AG08396 (cell line): ENCODE measurements at regions not wholly inside any gene's neighbourhood (a gene's known extent, or its start where the extent isn't known, plus 50 kb on each side); places are given as distances from the start of the nearest gene placed in this dataset.
"Not testable (repeated sequence)": the region's sequence is repeated elsewhere in the genome, so short reads cannot be mapped to it uniquely, and the experiment has no call there.

Experiments used
- DNase-seq: peaks from one replicate; pipeline ENCODE4 v3.0.0; 2012; ENCODE audit warnings: low spot score, mixed read lengths

- no peak for DNase-seq
These were observed 210.0 kb downstream of the HINT1 start for GRCh38 chr5:130955041-130955440.

- DNase-seq, result no peak
These were observed 210.7 kb downstream of the HINT1 start for GRCh38 chr5:130954336-130954735.

DNA sequence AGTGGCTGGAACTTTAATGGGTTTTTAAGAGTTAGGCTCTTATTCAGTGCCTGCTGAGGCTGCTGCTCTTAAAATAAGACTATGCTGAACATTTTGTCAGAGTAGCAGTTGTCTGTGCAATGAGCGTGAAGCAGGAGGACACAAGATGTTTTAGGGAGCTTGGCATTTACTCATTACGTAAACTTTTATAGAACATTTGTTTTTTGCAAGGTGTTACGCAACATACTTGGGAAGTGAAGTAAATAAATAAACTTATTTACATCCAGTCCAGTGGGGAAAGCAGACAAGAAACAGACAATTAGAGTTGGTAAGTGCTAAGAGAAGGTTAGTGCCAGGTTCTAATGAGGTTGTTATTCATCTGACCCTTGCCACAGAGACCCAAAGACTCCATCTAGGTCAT lies 226.0 kb downstream of the HINT1 start:
- no peak for DNase-seq

GRCh38 chr5:130937046-130937445 lies 228.0 kb downstream of the HINT1 start:
- DNase-seq, result no peak

GRCh38 chr5:130923543-130924124 lies 241.4 kb downstream of the HINT1 start:
- no peak for DNase-seq

GRCh38 chr5:130912088-130912487 lies 253.0 kb downstream of the HINT1 start:
- no peak for DNase-seq

- DNase-seq, result no peak
These were observed 256.9 kb downstream of the HINT1 start for GRCh38 chr5:130908186-130908585.

DNA sequence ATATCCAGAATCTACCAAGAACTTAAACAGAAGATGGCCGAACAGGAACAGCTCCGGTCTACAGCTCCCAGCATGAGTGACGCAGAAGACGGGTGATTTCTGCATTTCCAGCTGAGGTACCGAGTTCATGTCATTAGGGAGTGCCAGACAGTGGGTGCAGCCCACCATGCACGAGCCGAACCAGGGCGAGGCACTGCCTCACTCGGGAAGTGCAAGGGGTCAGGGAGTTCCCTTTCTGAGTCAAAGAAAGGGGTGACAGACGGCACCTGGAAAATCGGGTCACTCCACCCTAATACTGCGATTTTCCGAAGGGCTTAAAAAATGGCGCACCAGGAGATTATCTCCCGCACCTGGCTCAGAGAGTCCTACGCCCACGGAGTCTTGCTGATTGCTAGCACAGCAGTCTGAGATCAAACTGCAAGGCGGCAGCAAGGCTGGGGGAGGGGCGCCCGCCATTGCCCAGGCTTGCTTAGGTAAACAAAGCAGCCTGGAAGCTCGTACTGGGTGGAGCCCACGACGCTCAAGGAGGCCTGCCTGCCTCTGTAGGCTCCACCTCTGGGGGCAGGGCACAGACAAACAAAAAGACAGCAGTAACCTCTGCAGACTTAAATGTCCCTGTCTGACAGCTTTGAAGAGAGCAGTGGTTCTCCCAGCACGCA lies 267.4 kb downstream of the HINT1 start:
- not testable (repeated sequence) for DNase-seq

- DNase-seq, result not testable (repeated sequence)
These were observed 267.9 kb downstream of the HINT1 start for GRCh38 chr5:130897181-130897536.

- no peak for DNase-seq
These were observed 268.4 kb downstream of the HINT1 start for GRCh38 chr5:130896636-130897035.

DNA sequence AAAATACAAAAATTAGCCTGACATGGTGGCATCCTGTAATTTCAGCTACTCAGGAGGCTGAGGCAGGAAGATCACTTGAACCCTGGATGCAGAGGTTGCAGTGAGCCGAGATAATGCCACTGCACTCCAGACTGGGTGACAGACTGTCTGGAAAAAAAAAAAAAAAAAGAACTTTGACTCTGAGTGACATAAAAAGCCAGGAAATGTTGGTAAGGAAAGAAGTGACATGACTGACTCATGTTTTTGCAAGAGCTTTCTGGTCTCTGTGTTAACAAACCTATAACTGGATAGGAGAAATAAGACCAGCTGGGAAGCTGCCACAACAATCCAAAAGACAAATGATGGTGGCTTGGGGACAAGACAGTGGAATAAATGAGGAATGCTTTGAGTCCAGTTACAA lies 272.1 kb downstream of the HINT1 start:
- DNase-seq, result no peak

- no peak for DNase-seq
These were observed 274.4 kb downstream of the HINT1 start for GRCh38 chr5:130890610-130891009.

DNA sequence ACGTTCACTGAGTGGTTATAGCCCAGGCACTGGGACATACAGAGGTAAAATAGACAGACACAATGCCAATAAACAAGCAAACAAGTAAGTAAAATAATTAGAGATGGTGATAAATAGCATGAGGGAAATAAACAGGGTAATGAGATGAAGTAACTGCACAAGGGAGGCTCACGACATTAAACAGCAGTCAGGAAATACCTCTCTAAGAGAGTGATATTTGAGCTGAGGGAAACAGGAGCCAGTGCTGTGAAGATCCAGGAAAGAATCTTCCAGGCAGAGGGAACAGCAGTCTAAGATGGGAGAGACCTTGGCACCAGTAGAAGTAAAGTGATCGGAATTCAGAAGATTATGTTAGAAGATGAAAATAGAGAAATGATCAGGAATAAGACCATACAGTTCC lies 279.4 kb downstream of the HINT1 start:
- DNase-seq, result no peak

- DNase-seq, result no peak
These were observed 280.0 kb downstream of the HINT1 start for GRCh38 chr5:130885027-130885426.

GRCh38 chr5:130884023-130884422 lies 281.0 kb downstream of the HINT1 start:
- DNase-seq, result no peak

GRCh38 chr5:130875656-130876055 lies 289.4 kb downstream of the HINT1 start:
- no peak for DNase-seq

GRCh38 chr5:130874861-130875417 lies 290.1 kb downstream of the HINT1 start:
- no peak for DNase-seq

- peak; percentile 15 for DNase-seq
These were observed 293.5 kb downstream of the HINT1 start for GRCh38 chr5:130871346-130872086.

GRCh38 chr5:130870691-130871090 lies 294.4 kb downstream of the HINT1 start:
- DNase-seq, result no peak

- no peak for DNase-seq
These were observed 296.7 kb downstream of the HINT1 start for GRCh38 chr5:130868186-130868840.

DNA sequence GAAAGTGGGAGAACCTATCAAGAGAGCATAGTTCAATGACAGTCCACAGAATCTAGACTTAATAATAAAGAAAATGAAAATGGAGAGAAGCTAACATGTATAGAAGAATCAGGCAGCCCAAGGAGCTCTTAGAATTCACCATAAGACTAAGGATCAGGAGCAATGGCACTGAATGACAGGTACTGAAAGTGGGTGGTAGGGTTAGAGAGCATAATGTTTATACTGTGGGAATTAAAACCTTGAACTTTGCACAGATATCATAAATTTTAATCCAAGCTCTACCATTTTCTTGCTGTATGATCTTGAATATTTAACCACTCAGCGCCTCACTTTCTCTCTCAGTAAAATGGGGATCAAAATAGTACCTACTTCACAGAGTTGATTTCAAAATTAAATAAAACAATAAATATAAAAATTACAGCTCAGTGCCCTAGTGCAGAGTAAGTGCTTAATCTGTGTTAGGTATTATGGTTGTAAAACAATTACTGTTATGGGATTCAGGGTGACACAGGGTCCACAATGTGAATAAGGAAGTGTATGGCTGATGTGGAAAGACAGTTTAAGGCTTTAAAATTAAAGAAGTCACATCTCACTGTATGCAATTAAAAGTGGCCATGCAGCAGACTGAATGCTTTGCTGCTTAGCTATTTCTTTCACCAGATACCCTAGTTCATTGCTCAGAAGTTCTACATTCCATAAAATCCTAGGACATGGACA lies 319.8 kb downstream of the HINT1 start:
- DNase-seq, result no peak
